ENCODE measurements at regions not wholly inside any gene's neighbourhood (a gene's known extent, or its start where the extent isn't known, plus 50 kb on each side); places are given as distances from the start of the nearest gene placed in this dataset.

GRCh38 chr5:21225223-21226064, 1237.4 kb upstream of the CDH18 start (continued):
- TF ChIP-seq ZBTB4 (CRISPR knock-in tag; IDR thresholded peaks at IDR 0.05) (no peak), MXI1 (IDR thresholded peaks at IDR 0.05; ENCODE audit: low read depth, low read length) (no peak), PAX8 (IDR thresholded peaks at IDR 0.05) (no peak), PML (IDR thresholded peaks at IDR 0.05; ENCODE audit: low read length) (no peak), STAT3 (IDR thresholded peaks at IDR 0.05; ENCODE audit: low read depth, low read length) (no peak)

GRCh38 chr5:21221616-21222015, 1233.6 kb upstream of the CDH18 start:
- H2AFZ ChIP-seq (ENCODE audit: control insufficient read depth, low read depth, low read length) = no peak overlapping the region
- ChIA-PET CTCF (no interaction called here), SMC1A (ENCODE audit: uncharacterized antibody, unreplicated experiment) (no interaction called here), POLR2A (no interaction called here), RAD21 (ENCODE audit: unreplicated experiment) (no interaction called here)
- H3K36me3 ChIP-seq (ENCODE audit: control insufficient read depth in 2 of 2, insufficient read depth in 2 of 2, low read length in 1 of 2) = no peaks in the 10 kb centered on the region
- no peaks in the 10 kb centered on the region for H3K27me3 ChIP-seq (replicated peaks in 1 of 2; ENCODE audit: control insufficient read depth in 2 of 2, insufficient read depth in 2 of 2, low read length in 1 of 2)
- no peak overlapping the region for H3K27ac ChIP-seq (ENCODE audit: control insufficient read depth, insufficient read depth)
- in situ Hi-C loops (cut with MboI) = no loop called here
- no peak overlapping the region for H3K4me3 ChIP-seq
- no peaks in the 10 kb centered on the region for H4K20me1 ChIP-seq (ENCODE audit: control insufficient read depth, insufficient read depth)
- ATAC-seq (no peak), FAIRE-seq (no peak), DNase-seq (ENCODE audit: low read depth, low spot score) (no peak)
- intact Hi-C loops (cut with micrococcal nuclease; ENCODE audit: unreplicated experiment) = no loop called here
- H3K4me1 ChIP-seq (ENCODE audit: control insufficient read depth, insufficient read depth, low read length) = no peaks in the 10 kb centered on the region
- no peaks in the 10 kb centered on the region for H3K9me3 ChIP-seq (replicated peaks; ENCODE audit: control insufficient read depth, insufficient read depth, low read length)
- TF ChIP-seq YY1 (IDR thresholded peaks at IDR 0.05; ENCODE audit: low read depth, low read length) = no peak
- TF ChIP-seq EGR1 (IDR thresholded peaks at IDR 0.05; ENCODE audit: borderline replicate concordance in 1 of 2, low read depth in 2 of 2, low read length in 2 of 2) = no peak
- no peak for TF ChIP-seq HDGF (IDR thresholded peaks at IDR 0.05)
- TF ChIP-seq JUND (IDR thresholded peaks at IDR 0.05; ENCODE audit: low read depth, low read length) = no peak
- WGBS (ENCODE audit: insufficient coverage, insufficient replicate concordance, low lambda C conversion rate, missing lambda C conversion rate) = 0% methylated on average over 1 of the region's 1 CpG
- H3K9ac ChIP-seq (ENCODE audit: control insufficient read depth, insufficient read depth, low read length) = no peak overlapping the region
- H3K4me2 ChIP-seq (ENCODE audit: control insufficient read depth, insufficient read depth) = no peak overlapping the region
- BruUV-seq (replicated peaks) = no TSS peak
- H3K79me2 ChIP-seq (ENCODE audit: control insufficient read depth, insufficient read depth, low read length) = no peaks in the 10 kb centered on the region

Measured in GM12878 (cell line).